Body of pancreas (tissue), 4 donors: ENCODE measurements at regions not wholly inside any gene's neighbourhood (a gene's known extent, or its start where the extent isn't known, plus 50 kb on each side); places are given as distances from the start of the nearest gene placed in this dataset.

ENCODE experiments used
- ATAC-seq: fragments of 150-250 bp; one replicate; pipeline ENCODE4 v1.9.1; 2016
- DNase-seq, 4 donors: peaks; one replicate each; pipeline ENCODE4 v3.0.0-alpha.2; 2019
- H3K27ac ChIP-seq, 4 donors: fragments of 200-600 bp; sonication (generic); 1 replicate in 3 of 4; 2 replicates in 1 of 4; pipeline versions ENCODE4 v1.5.1 to v1.6.1; 2016 to 2019; ENCODE audit warnings: mild to moderate bottlenecking in 1 of 4, mixed read lengths in 1 of 4, moderate library complexity in 1 of 4
- H3K27me3 ChIP-seq, 2 donors: fragments of 200-600 bp; sonication (generic); one replicate each; pipeline ENCODE4 v1.6.0; 2016; ENCODE audit warnings: mild to moderate bottlenecking in 1 of 2
- H3K36me3 ChIP-seq, 2 donors: fragments of 200-600 bp; sonication (generic); replicated peaks in 1 of 2; 2 replicates each; pipeline ENCODE4 v1.5.1; 2016; ENCODE audit warnings: low read depth in 2 of 2; ENCODE audit not compliant: insufficient read depth in 1 of 2
- H3K4me1 ChIP-seq: fragments of 200-600 bp; sonication (generic); one replicate; pipeline ENCODE4 v1.6.0; 2016
- H3K4me3 ChIP-seq, 2 donors: fragments of 200-600 bp; sonication (generic); 1 replicate in 1 of 2; 2 replicates in 1 of 2; pipeline ENCODE4 v1.5.1; 2016 to 2019
- H3K9me3 ChIP-seq, 3 donors: fragments of 200-600 bp; sonication (generic); 1 replicate in 2 of 3; 2 replicates in 1 of 3; pipeline ENCODE4 v1.5.1; 2016
- POLR2A ChIP-seq, 3 donors: fragments of 450-650 bp; IDR thresholded peaks; one replicate each; pipeline ENCODE4 v1.6.1; 2016; ENCODE audit warnings: antibody characterized with exemption in 3 of 3, mild to moderate bottlenecking in 2 of 3
- WGBS, 2 donors: methylation state at CpG; one replicate each; pipeline ENCODE4 v1.1.5; 2017; 5-methylcytosine and 5-hydroxymethylcytosine counted together
- intact Hi-C: fragments of 100-400 bp; cut with DNase I; formaldehyde crosslinking; loops from one replicate; pipeline ENCODE4 v1.15.1; 2023
- TF ChIP-seq, protein P1 (sequence below), 7 experiments: fragments of 450-650 bp in 4 of 7; fragments of 200-600 bp in 3 of 7; sonication (generic) in 3 of 7; IDR thresholded peaks; one replicate each; pipeline ENCODE4 v1.5.1; 2016 to 2019; ENCODE audit warnings: antibody characterized with exemption in 7 of 7

DNA sequence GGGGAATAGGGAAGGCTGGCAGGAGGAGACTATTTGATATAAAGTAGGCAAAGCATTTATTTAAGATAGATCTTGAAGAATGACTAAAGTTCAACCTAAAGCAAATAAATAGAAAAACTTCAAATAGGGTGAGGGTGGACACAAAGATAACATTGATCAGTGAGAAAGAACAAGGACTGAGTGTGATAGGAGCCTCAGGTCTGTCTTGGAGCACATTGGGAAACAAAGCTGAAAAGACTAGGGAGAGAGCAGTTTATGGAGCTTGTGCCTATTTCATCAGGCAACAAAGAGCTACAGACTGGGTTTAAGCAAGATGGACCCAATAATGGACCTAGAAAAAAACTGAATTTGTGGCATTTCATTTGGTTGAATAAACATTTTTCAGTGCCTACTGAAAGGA, 425.6 kb downstream of the SMARCA1 start:
- H3K36me3 ChIP-seq, result no peaks in the 10 kb centered on the region
- H3K4me1 ChIP-seq, result no peaks in the 10 kb centered on the region
- H3K4me3 ChIP-seq, result no peak overlapping the region
- H3K9me3 ChIP-seq, result no peaks in the 10 kb centered on the region
- DNase-seq, result no peak
- TF ChIP-seq, protein P1, sequence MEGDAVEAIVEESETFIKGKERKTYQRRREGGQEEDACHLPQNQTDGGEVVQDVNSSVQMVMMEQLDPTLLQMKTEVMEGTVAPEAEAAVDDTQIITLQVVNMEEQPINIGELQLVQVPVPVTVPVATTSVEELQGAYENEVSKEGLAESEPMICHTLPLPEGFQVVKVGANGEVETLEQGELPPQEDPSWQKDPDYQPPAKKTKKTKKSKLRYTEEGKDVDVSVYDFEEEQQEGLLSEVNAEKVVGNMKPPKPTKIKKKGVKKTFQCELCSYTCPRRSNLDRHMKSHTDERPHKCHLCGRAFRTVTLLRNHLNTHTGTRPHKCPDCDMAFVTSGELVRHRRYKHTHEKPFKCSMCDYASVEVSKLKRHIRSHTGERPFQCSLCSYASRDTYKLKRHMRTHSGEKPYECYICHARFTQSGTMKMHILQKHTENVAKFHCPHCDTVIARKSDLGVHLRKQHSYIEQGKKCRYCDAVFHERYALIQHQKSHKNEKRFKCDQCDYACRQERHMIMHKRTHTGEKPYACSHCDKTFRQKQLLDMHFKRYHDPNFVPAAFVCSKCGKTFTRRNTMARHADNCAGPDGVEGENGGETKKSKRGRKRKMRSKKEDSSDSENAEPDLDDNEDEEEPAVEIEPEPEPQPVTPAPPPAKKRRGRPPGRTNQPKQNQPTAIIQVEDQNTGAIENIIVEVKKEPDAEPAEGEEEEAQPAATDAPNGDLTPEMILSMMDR (IDR thresholded peaks at IDR 0.05), result no peak
- no peak for TF ChIP-seq POLR2A (IDR thresholded peaks at IDR 0.05)
- H3K27ac ChIP-seq, result no peak overlapping the region
- intact Hi-C loops, result no loop called here
- no peak for ATAC-seq
- H3K27me3 ChIP-seq, result no peaks in the 10 kb centered on the region

DNA sequence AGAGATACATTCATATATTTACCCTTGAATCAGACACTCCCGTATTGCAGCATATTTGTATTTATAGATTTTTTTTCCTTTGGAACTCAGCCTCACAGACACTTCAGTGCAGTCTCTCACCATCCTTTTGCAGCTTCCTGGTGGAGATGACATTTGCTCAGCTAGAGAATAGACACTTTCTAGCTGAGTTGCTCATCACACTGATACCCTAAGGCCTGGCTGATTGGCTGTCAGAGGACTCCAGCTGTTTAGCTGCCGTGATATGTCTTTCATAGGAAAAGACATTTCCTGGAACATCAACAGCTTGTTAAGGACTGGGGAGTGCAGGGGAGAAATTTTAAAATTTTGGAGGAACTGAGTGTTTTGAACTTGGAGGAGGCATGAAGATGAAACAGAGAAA, 429.6 kb downstream of the SMARCA1 start:
- Histone ChIP-seq H3K4me1 (no peaks in the 10 kb centered on the region), H3K27ac (no peak overlapping the region), H3K4me3 (no peak overlapping the region), H3K36me3 (no peaks in the 10 kb centered on the region), H3K27me3 (no peaks in the 10 kb centered on the region), H3K9me3 (no peaks in the 10 kb centered on the region)
- WGBS, 2 donors, result 54 to 63% methylated on average over 2 of the region's 2 CpGs
- TF ChIP-seq, protein P1 (IDR thresholded peaks at IDR 0.05), result no peak
- TF ChIP-seq POLR2A (IDR thresholded peaks at IDR 0.05), result no peak
- no peak for ATAC-seq
- no peak for DNase-seq
- intact Hi-C loops, result no loop called here

DNA sequence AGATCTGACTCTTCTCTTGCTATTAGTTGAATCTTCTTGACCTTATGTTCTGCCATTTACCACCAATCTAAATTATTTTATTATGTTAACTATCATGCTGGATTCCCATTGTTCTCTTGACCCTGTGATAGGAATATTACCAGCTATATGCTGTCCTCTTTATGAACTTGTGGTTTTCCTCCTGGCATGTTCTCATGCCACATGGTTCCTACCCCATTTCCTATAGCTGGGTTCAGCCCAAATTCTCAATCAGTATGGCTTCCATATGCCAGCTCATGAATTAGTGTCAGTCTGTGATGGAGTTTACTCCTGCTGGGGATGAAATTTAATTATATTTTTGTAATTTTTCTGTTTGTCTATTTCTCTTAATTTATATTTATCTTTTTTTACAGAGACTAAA, 430.5 kb downstream of the SMARCA1 start:
- DNase-seq (no peak), ATAC-seq (no peak)
- no peak for TF ChIP-seq POLR2A (IDR thresholded peaks at IDR 0.05)
- Histone ChIP-seq H3K4me3 (no peak overlapping the region), H3K4me1 (no peaks in the 10 kb centered on the region), H3K36me3 (no peaks in the 10 kb centered on the region), H3K27ac (no peak overlapping the region), H3K9me3 (no peaks in the 10 kb centered on the region), H3K27me3 (no peaks in the 10 kb centered on the region)
- intact Hi-C loops, result no loop called here

DNA sequence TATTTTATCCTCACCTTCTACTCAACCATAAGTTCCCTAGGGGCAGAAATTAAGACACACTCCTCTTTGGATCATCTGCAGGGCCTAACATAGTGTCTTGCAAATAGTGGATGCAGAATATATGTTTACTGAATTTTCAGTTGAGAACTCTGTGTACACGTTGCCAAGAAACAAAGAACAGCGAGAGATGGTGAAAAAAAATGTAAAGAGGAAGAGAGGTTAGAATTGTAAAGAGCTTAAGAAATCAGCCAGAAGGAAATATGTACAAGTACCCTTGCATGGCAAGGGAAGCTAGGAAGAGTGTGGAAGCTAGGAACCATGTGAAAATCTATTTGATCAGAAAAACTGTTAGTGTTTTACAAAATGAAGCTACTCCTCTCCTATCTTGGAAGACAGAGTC, 431.0 kb downstream of the SMARCA1 start:
- Histone ChIP-seq H3K27me3 (no peaks in the 10 kb centered on the region), H3K36me3 (no peaks in the 10 kb centered on the region), H3K4me1 (no peaks in the 10 kb centered on the region), H3K9me3 (no peaks in the 10 kb centered on the region), H3K4me3 (no peak overlapping the region), H3K27ac (no peak overlapping the region)
- ATAC-seq, result no peak
- TF ChIP-seq, protein P1 (IDR thresholded peaks at IDR 0.05), result no peak
- TF ChIP-seq POLR2A (IDR thresholded peaks at IDR 0.05), result no peak
- DNase-seq, result no peak
- WGBS, 2 donors, result 32 to 36% methylated on average over 2 of the region's 2 CpGs
- intact Hi-C loops, result no loop called here

DNA sequence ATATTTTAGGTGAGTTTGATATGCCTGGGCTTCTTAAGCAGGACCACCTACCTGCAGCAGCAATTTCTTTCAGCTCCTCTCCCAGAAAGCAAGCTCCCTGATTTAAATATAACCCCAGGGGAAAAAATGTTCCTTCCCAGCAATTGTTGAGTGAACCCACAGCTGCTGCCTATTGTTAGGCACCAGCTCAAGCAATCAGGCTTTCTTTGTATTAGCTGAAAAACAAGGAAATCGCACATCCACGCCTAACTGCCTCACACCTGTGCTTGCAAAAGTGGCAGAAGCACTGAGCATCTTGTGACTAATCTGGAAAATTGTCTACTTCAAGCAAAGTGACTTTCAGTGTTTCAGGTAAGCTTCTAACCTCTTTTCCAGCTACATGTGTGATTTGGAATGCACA, 432.2 kb downstream of the SMARCA1 start:
- intact Hi-C loops, result no loop called here
- no peak for ATAC-seq
- Histone ChIP-seq H3K4me1 (no peaks in the 10 kb centered on the region), H3K27me3 (no peaks in the 10 kb centered on the region), H3K9me3 (no peaks in the 10 kb centered on the region), H3K36me3 (no peaks in the 10 kb centered on the region), H3K4me3 (no peak overlapping the region), H3K27ac (no peak overlapping the region)
- DNase-seq, result no peak
- WGBS, 2 donors, result 13 to 44% methylated on average over 2 of the region's 2 CpGs
- TF ChIP-seq, protein P1 (IDR thresholded peaks at IDR 0.05), result no peak
- no peak for TF ChIP-seq POLR2A (IDR thresholded peaks at IDR 0.05)
